ENCODE measurements at regions not wholly inside any gene's neighbourhood (a gene's known extent, or its start where the extent isn't known, plus 50 kb on each side); places are given as distances from the start of the nearest gene placed in this dataset.

DNA sequence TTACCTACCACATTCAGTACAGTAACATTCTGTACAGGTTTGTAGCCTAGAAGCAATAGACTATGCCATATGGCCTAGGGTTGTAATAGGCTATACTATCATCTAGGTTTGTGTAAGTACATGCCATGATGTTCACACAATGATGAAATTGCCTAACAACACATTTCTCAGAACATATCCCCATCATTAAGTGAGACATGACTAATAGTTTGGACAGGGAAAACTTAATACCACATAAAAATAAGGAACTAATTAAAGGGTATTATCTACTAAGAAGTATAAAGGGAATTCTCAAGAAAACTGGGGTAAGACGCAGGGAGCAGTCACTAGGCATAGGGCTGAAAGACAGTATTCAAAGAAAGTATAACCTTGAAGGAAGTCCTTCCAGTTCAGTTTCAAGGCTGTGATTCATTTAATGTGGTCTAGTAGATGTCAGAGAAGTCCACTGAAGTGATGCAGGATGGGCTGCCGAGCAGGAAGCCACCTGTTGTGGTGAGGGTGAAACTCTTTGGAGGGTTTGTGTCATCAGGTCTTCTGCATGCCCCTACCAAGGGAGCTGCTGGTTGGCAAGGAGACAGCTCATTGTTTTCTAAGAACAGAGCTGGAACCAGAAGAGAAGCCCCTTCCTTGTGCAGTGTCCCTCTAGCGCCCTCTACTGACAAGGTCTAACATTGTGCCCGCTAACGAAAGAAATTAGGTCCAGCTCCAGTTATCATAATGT is 122.9 kb downstream of the OLFM4 start:
- TF ChIP-seq, protein P1, sequence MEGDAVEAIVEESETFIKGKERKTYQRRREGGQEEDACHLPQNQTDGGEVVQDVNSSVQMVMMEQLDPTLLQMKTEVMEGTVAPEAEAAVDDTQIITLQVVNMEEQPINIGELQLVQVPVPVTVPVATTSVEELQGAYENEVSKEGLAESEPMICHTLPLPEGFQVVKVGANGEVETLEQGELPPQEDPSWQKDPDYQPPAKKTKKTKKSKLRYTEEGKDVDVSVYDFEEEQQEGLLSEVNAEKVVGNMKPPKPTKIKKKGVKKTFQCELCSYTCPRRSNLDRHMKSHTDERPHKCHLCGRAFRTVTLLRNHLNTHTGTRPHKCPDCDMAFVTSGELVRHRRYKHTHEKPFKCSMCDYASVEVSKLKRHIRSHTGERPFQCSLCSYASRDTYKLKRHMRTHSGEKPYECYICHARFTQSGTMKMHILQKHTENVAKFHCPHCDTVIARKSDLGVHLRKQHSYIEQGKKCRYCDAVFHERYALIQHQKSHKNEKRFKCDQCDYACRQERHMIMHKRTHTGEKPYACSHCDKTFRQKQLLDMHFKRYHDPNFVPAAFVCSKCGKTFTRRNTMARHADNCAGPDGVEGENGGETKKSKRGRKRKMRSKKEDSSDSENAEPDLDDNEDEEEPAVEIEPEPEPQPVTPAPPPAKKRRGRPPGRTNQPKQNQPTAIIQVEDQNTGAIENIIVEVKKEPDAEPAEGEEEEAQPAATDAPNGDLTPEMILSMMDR (IDR thresholded peaks at IDR 0.05; ENCODE audit: poor library complexity): peak; percentile 84
- TF ChIP-seq EZH2 (IDR thresholded peaks at IDR 0.05; ENCODE audit: borderline replicate concordance): no peak
